CD4-positive, alpha-beta T cell (primary cell): ENCODE measurements at regions not wholly inside any gene's neighbourhood (a gene's known extent, or its start where the extent isn't known, plus 50 kb on each side); places are given as distances from the start of the nearest gene placed in this dataset.

Experiments
- ATAC-seq: fragments of 200-7000 bp; cut with Tn5 transposase; one replicate; pipeline ENCODE4 v1.10.0; 2022; ENCODE audit warnings: mild to moderate bottlenecking; ENCODE audit not compliant: poor library complexity
- CTCF ChIA-PET: fragments of 350-600 bp; sonication (Branson Sonifier 250); formaldehyde crosslinking; loops from one replicate; lab custom pipeline; 2021; ENCODE audit warnings: antibody characterized with exemption, inconsistent platforms; lab: Charles Lee
- POLR2A ChIA-PET: fragments of 350-600 bp; sonication (Branson Sonifier 250); formaldehyde crosslinking; loops from one replicate; lab custom pipeline; 2021; ENCODE audit warnings: antibody characterized with exemption, inconsistent platforms; lab: Charles Lee
- DNase-seq, 14 experiments: peaks; one replicate each; pipeline ENCODE4 v3.0.0-alpha.2; 2013 to 2020; ENCODE audit warnings: mixed read lengths in 2 of 14
- H3K27ac ChIP-seq, 2 donors: one replicate each; pipeline versions ENCODE4 v1.5.1 to v1.7.0; 2013; ENCODE audit warnings: low read length in 2 of 2, low read depth in 1 of 2, mild to moderate bottlenecking in 1 of 2
- H3K27me3 ChIP-seq, 2 experiments: 1 replicate in 1 of 2; 2 replicates in 1 of 2; pipeline versions ENCODE4 v1.6.1 to v1.7.0; 2013; ENCODE audit warnings: low read length in 2 of 2, control low read depth in 1 of 2, mild to moderate bottlenecking in 1 of 2, moderate library complexity in 1 of 2; ENCODE audit not compliant: insufficient read depth in 2 of 2, control insufficient read depth in 1 of 2
- H3K36me3 ChIP-seq: one replicate; pipeline ENCODE4 v1.6.1; 2013; ENCODE audit warnings: low read length, control low read depth; ENCODE audit not compliant: insufficient read depth
- H3K4me1 ChIP-seq: one replicate; pipeline ENCODE4 v1.6.1; 2013; ENCODE audit warnings: low read length, control low read depth; ENCODE audit not compliant: insufficient read depth
- H3K4me3 ChIP-seq: one replicate; pipeline ENCODE4 v1.5.1; 2013; ENCODE audit warnings: mild to moderate bottlenecking, low read length, moderate library complexity
- H3K9me3 ChIP-seq, 2 experiments: 1 replicate in 1 of 2; 2 replicates in 1 of 2; pipeline versions ENCODE4 v1.6.1 to v1.7.0; 2013; ENCODE audit warnings: low read length in 2 of 2, mild to moderate bottlenecking in 2 of 2, control low read depth in 1 of 2, moderate library complexity in 1 of 2; ENCODE audit not compliant: control insufficient read depth in 1 of 2, insufficient read depth in 1 of 2
- H3K27ac Mint-ChIP-seq: one replicate; pipeline ENCODE4 v1.8.0; 2020; ENCODE audit warnings: mixed read lengths
- H3K27me3 Mint-ChIP-seq: one replicate; pipeline ENCODE4 v1.8.0; 2021; ENCODE audit warnings: mixed read lengths
- H3K36me3 Mint-ChIP-seq: one replicate; pipeline ENCODE4 v1.8.0; 2021; ENCODE audit warnings: low read depth, mixed read lengths
- H3K4me1 Mint-ChIP-seq: one replicate; pipeline ENCODE4 v1.8.0; 2021; ENCODE audit warnings: low read depth, mixed read lengths
- H3K4me3 Mint-ChIP-seq: one replicate; pipeline ENCODE4 v1.8.0; 2020; ENCODE audit warnings: mild to moderate bottlenecking, mixed read lengths
- H3K9me3 Mint-ChIP-seq: one replicate; pipeline ENCODE4 v1.8.0; 2020; ENCODE audit warnings: mixed read lengths
- CTCF ChIP-seq: fragments of 200-600 bp; IDR thresholded peaks from one replicate; pipeline ENCODE4 v1.8.0; 2022; ENCODE audit warnings: antibody characterized with exemption, mild to moderate bottlenecking
- intact Hi-C, 2 experiments: fragments of 100-400 bp; cut with DNase I in 1 of 2; cut with micrococcal nuclease in 1 of 2; formaldehyde crosslinking; loops; one replicate each; pipeline versions ENCODE4 v1.15.1 to v1.9.0; 2023 to 2025; cut with DNase I, micrococcal nuclease

GRCh38 chr12:89238593-89238992 is 113.7 kb downstream of the DUSP6 start:
- POLR2A ChIA-PET, result interaction anchor here (0.5 kb wide), 1 partner anchor 114 kb away, joined by 3 read pairs; the partner anchor contains the start of gene DUSP6
- peaks cover 32% of the 10 kb centered on the region for H3K4me1 ChIP-seq

GRCh38 chr12:89237763-89238162 is 114.5 kb downstream of the DUSP6 start:
- TF ChIP-seq CTCF, result no peak
- no peaks in the 10 kb centered on the region for H3K27me3 Mint-ChIP-seq
- ChIA-PET POLR2A (no interaction called here), CTCF (no interaction called here)
- DNase-seq (no peak), ATAC-seq (no peak)
- no peaks in the 10 kb centered on the region for H3K36me3 Mint-ChIP-seq
- no peak overlapping the region for H3K4me3 Mint-ChIP-seq
- H3K9me3 Mint-ChIP-seq, result no peaks in the 10 kb centered on the region
- Histone ChIP-seq H3K9me3 (no peaks in the 10 kb centered on the region), H3K36me3 (no peaks in the 10 kb centered on the region), H3K27me3 (no peaks in the 10 kb centered on the region), H3K27ac (no peak overlapping the region), H3K4me1 (peaks cover 30% of the 10 kb centered on the region), H3K4me3 (no peak overlapping the region)
- no peak overlapping the region for H3K27ac Mint-ChIP-seq
- H3K4me1 Mint-ChIP-seq, result peaks cover 76% of the 10 kb centered on the region
- intact Hi-C loops, result loop anchor here in 1 of 2 experiments (5.0 kb wide), 1 partner anchor 120 kb away; no protein-coding TSS in a partner anchor

More at GRCh38 chr12:89238593-89238992, 113.7 kb downstream of the DUSP6 start:
- Histone ChIP-seq H3K36me3 (no peaks in the 10 kb centered on the region), H3K27me3 (no peaks in the 10 kb centered on the region), H3K9me3 (no peaks in the 10 kb centered on the region), H3K4me3 (no peak overlapping the region), H3K27ac (no peak overlapping the region)
- no peaks in the 10 kb centered on the region for H3K27me3 Mint-ChIP-seq
- DNase-seq, result no peak
- no peaks in the 10 kb centered on the region for H3K36me3 Mint-ChIP-seq
- H3K4me1 Mint-ChIP-seq, result peaks cover 75% of the 10 kb centered on the region
- ATAC-seq, result no peak
- no peak overlapping the region for H3K4me3 Mint-ChIP-seq
- TF ChIP-seq CTCF, result no peak
- intact Hi-C loops, result loop anchor here in 1 of 2 experiments (5.0 kb wide), 1 partner anchor 119 kb away; no protein-coding TSS in a partner anchor
- H3K27ac Mint-ChIP-seq, result no peak overlapping the region
- no peaks in the 10 kb centered on the region for H3K9me3 Mint-ChIP-seq
- CTCF ChIA-PET, result no interaction called here

- H3K27me3 Mint-ChIP-seq, result no peaks in the 10 kb centered on the region
- no peak overlapping the region for H3K27ac ChIP-seq
- H3K4me3 ChIP-seq, result no peak overlapping the region
- no peaks in the 10 kb centered on the region for H3K27me3 ChIP-seq
- no peaks in the 10 kb centered on the region for H3K36me3 Mint-ChIP-seq
- ATAC-seq (no peak), DNase-seq (no peak)
- no peaks in the 10 kb centered on the region for H3K9me3 Mint-ChIP-seq
- peaks cover 85% of the 10 kb centered on the region for H3K4me1 Mint-ChIP-seq
- ChIA-PET CTCF (no interaction called here), POLR2A (interaction anchor here (0.7 to 2.6 kb wide), 2 partner anchors 8 kb away, joined by 3 to 16 read pairs; no protein-coding TSS in a partner anchor)
- intact Hi-C loops, result loop anchor here in 1 of 2 experiments (5.0 kb wide), 1 partner anchor 120 kb away; no protein-coding TSS in a partner anchor
- H3K4me1 ChIP-seq, result peaks cover 30% of the 10 kb centered on the region
- no peaks in the 10 kb centered on the region for H3K36me3 ChIP-seq
- H3K9me3 ChIP-seq, result no peaks in the 10 kb centered on the region
- H3K4me3 Mint-ChIP-seq, result peak overlapping the region; percentile 3
- no peak overlapping the region for H3K27ac Mint-ChIP-seq
- TF ChIP-seq CTCF, result no peak
These were observed 115.4 kb downstream of the DUSP6 start for GRCh38 chr12:89236748-89237383.
